HepG2 (cell line): ENCODE measurements at regions not wholly inside any gene's neighbourhood (a gene's known extent, or its start where the extent isn't known, plus 50 kb on each side); places are given as distances from the start of the nearest gene placed in this dataset.
A peak's percentile ranks its signal among the peaks of the same experiment; 100 is the strongest.

Experiments used
- ATAC-seq: fragments of 200-7000 bp; cut with Tn5 transposase; 3 replicates; pipeline ENCODE4 v1.9.1; 2020; ENCODE audit warnings: mild to moderate bottlenecking, moderate library complexity
- BruUV-seq: library from RNA; stranded (reverse); fragments of 400-500 nt; replicated peaks from 2 replicates; lab custom pipeline; 2021; lab: Mats Ljungman, UMichigan
- CTCF ChIA-PET: fragments of 300-600 bp; formaldehyde crosslinking; extraction: SDS; loops from one replicate; lab custom pipeline; 2021; ENCODE audit warnings: low total read pairs, inconsistent platforms, low intra/inter-chr PET ratio; lab: Yijun Ruan, JAX
- POLR2A ChIA-PET: fragments of 350-600 bp; sonication (Branson Sonifier 250); formaldehyde crosslinking; loops from one replicate; lab custom pipeline; 2020; ENCODE audit warnings: antibody characterized with exemption, inconsistent platforms; lab: Yijun Ruan, JAX
- DNase-seq: peaks from one replicate; pipeline ENCODE4 v3.0.0-alpha.2; 2015; ENCODE audit warnings: low spot score
- FAIRE-seq: peaks from 3 replicates; lab custom pipeline; 2011; peaks lifted over from hg19 to GRCh38; lab: Jason Lieb, UNC
- H2AFZ ChIP-seq: one replicate; pipeline ENCODE4 v1.6.1; 2011; ENCODE audit warnings: low read length, inconsistent platforms
- H3K27ac ChIP-seq: fragments of 300-600 bp; 3 replicates; pipeline ENCODE4 v1.8.0; 2011; ENCODE audit warnings: mixed run types, mild to moderate bottlenecking, mixed read lengths, low read length, inconsistent platforms; ENCODE audit not compliant: insufficient read depth; ENCODE audit errors: extremely low read length
- H3K27me3 ChIP-seq, 2 experiments: fragments of 200-600 bp in 1 of 2; 2 replicates in 1 of 2; 3 replicates in 1 of 2; pipeline versions ENCODE4 v1.6.0 to v1.8.0; 2011; ENCODE audit warnings: low read length in 2 of 2, mild to moderate bottlenecking in 2 of 2, moderate library complexity in 2 of 2, inconsistent platforms in 1 of 2; ENCODE audit not compliant: insufficient read depth in 2 of 2, control insufficient read depth in 1 of 2
- H3K36me3 ChIP-seq, 2 experiments: fragments of 200-600 bp in 1 of 2; replicated peaks in 1 of 2; 2 replicates in 1 of 2; 3 replicates in 1 of 2; pipeline versions ENCODE4 v1.5.1 to v1.8.0; 2011; ENCODE audit warnings: low read length in 2 of 2, inconsistent platforms in 1 of 2; ENCODE audit not compliant: insufficient read depth in 2 of 2, control insufficient read depth in 1 of 2
- H3K4me1 ChIP-seq: 2 replicates; pipeline ENCODE4 v1.5.1; 2012; ENCODE audit warnings: low read length, inconsistent platforms; ENCODE audit not compliant: insufficient read depth
- H3K4me2 ChIP-seq: 2 replicates; pipeline ENCODE4 v1.6.0; 2011; ENCODE audit warnings: low read depth, low read length, inconsistent platforms
- H3K4me3 ChIP-seq, 3 experiments: fragments of 200-600 bp in 1 of 3; sonication (generic), shearing (Covaris generic) in 1 of 3; replicated peaks in 1 of 3; 2 replicates each; pipeline ENCODE4 v1.5.1; 2011 to 2016; ENCODE audit warnings: low read length in 3 of 3, inconsistent platforms in 2 of 3, low read depth in 2 of 3, mild to moderate bottlenecking in 2 of 3, control low read depth in 1 of 3, mixed read lengths in 1 of 3; ENCODE audit not compliant: insufficient read depth in 1 of 3
- H3K79me2 ChIP-seq: one replicate; pipeline ENCODE4 v1.6.1; 2011; ENCODE audit warnings: low read length, inconsistent platforms; ENCODE audit not compliant: insufficient read depth
- H3K9ac ChIP-seq: 2 replicates; pipeline ENCODE4 v1.6.0; 2011; ENCODE audit warnings: mild to moderate bottlenecking, low read depth, low read length, inconsistent platforms; ENCODE audit not compliant: insufficient read depth
- H3K9me3 ChIP-seq: 2 replicates; pipeline ENCODE4 v1.5.1; 2012; ENCODE audit warnings: mild to moderate bottlenecking, low read length
- H4K20me1 ChIP-seq: 2 replicates; pipeline ENCODE4 v1.6.0; 2011; ENCODE audit warnings: inconsistent platforms, mild to moderate bottlenecking, low read length, moderate library complexity; ENCODE audit not compliant: insufficient read depth
- MAFF ChIP-seq: IDR thresholded peaks from 2 replicates; pipeline ENCODE4 v1.6.1; 2011; ENCODE audit warnings: low read depth, low read length, improper control_type of control experiment
- MAFK ChIP-seq, 2 experiments: IDR thresholded peaks in 1 of 2; conservative IDR thresholded peaks in 1 of 2; 2 replicates each; pipeline ENCODE4 v1.6.1; 2011; ENCODE audit warnings: improper control_type of control experiment in 2 of 2, low read length in 2 of 2
- PAF1 ChIP-seq: IDR thresholded peaks from 2 replicates; pipeline ENCODE4 v1.6.1; 2016; ENCODE audit warnings: missing genetic modification reagents, missing compliant biosample characterization
- SIX4 ChIP-seq: sonication (generic); formaldehyde crosslinking; IDR thresholded peaks from 2 replicates; pipeline ENCODE4 v1.4.0; 2020; ENCODE audit warnings: missing genetic modification reagents
- ZNF501 ChIP-seq: sonication (generic); formaldehyde crosslinking; IDR thresholded peaks from 2 replicates; pipeline ENCODE4 v1.5.1; 2020; ENCODE audit warnings: mild to moderate bottlenecking, moderate library complexity, missing genetic modification reagents
- ZNF503 ChIP-seq: sonication (generic); formaldehyde crosslinking; IDR thresholded peaks from 2 replicates; pipeline ENCODE4 v1.4.0; 2020; ENCODE audit warnings: missing genetic modification reagents
- ZNF7 ChIP-seq: IDR thresholded peaks from 2 replicates; pipeline ENCODE4 v1.6.1; 2016; ENCODE audit warnings: missing biosample characterization, missing genetic modification reagents
- WGBS: methylation state at CpG from one replicate; pipeline ENCODE4 v1.1.6; 2017; ENCODE audit warnings: low lambda C conversion rate; 5-methylcytosine and 5-hydroxymethylcytosine counted together
- in situ Hi-C: cut with HindIII; loops from 2 replicates; pipeline ENCODE4 v1.10.0; 2017; ENCODE audit warnings: low pct_unique_long_range_greater_than_20kb; ENCODE audit not compliant: extremely low pct_ligation_motif_present
- intact Hi-C: fragments of 100-400 bp; cut with micrococcal nuclease; formaldehyde crosslinking; loops from one replicate; pipeline ENCODE4 v1.10.0; 2022; ENCODE audit not compliant: unreplicated experiment
- TF ChIP-seq, protein P1 (sequence below): IDR thresholded peaks from 2 replicates; pipeline ENCODE4 v1.6.1; 2016; ENCODE audit warnings: mild to moderate bottlenecking
- TF ChIP-seq, protein P2 (sequence below): sonication (generic); formaldehyde crosslinking; IDR thresholded peaks from 2 replicates; pipeline ENCODE4 v1.4.0; 2020; ENCODE audit warnings: low read depth, mild to moderate bottlenecking, missing genetic modification reagents
- TF ChIP-seq, protein P3 (sequence below): sonication (generic); formaldehyde crosslinking; IDR thresholded peaks from 2 replicates; pipeline ENCODE4 v1.5.0; 2020; ENCODE audit warnings: mild to moderate bottlenecking, missing genetic modification reagents, moderate library complexity
- TF ChIP-seq, protein P4 (sequence below): sonication (generic); formaldehyde crosslinking; IDR thresholded peaks from 2 replicates; pipeline ENCODE4 v1.8.0; 2022; ENCODE audit warnings: missing genetic modification reagents, mild to moderate bottlenecking, inconsistent platforms, borderline replicate concordance

GRCh38 chr2:146754606-146755005, 1090.2 kb upstream of the ACVR2A start:
- H3K4me2 ChIP-seq, result no peak overlapping the region
- POLR2A ChIA-PET, result no interaction called here
- FAIRE-seq (no peak), ATAC-seq (no peak), DNase-seq (no peak)
- H3K4me3 ChIP-seq, result no peak overlapping the region
- CTCF ChIA-PET, result no interaction called here
- H3K9me3 ChIP-seq, result no peaks in the 10 kb centered on the region
- H3K27me3 ChIP-seq, result no peaks in the 10 kb centered on the region
- H3K9ac ChIP-seq, result no peak overlapping the region
- H2AFZ ChIP-seq, result no peak overlapping the region
- no peaks in the 10 kb centered on the region for H3K79me2 ChIP-seq
- TF ChIP-seq MAFK (conservative IDR thresholded peaks at IDR 0.05 in 1 of 2, IDR thresholded peaks at IDR 0.05 in 1 of 2; ENCODE audit: low read length in 2 of 2) (peak in 1 of 2 experiments; percentile 36; a peak in 2 of 4 replicates), MAFF (0 out of 2 replicates have a peak, but pooled peaks have one; percentile 5)
- TF ChIP-seq, protein P1, sequence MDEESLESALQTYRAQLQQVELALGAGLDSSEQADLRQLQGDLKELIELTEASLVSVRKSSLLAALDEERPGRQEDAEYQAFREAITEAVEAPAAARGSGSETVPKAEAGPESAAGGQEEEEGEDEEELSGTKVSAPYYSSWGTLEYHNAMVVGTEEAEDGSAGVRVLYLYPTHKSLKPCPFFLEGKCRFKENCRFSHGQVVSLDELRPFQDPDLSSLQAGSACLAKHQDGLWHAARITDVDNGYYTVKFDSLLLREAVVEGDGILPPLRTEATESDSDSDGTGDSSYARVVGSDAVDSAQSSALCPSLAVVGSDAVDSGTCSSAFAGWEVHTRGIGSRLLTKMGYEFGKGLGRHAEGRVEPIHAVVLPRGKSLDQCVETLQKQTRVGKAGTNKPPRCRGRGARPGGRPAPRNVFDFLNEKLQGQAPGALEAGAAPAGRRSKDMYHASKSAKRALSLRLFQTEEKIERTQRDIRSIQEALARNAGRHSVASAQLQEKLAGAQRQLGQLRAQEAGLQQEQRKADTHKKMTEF, result no peak
- H4K20me1 ChIP-seq, result no peaks in the 10 kb centered on the region
- no peaks in the 10 kb centered on the region for H3K4me1 ChIP-seq
- no peak overlapping the region for H3K27ac ChIP-seq
- WGBS, result 2% methylated on average over 4 of the region's 4 CpGs
- BruUV-seq, result no TSS peak
- intact Hi-C loops, result no loop called here
- in situ Hi-C loops, result no loop called here
- no peaks in the 10 kb centered on the region for H3K36me3 ChIP-seq

- no peaks in the 10 kb centered on the region for H3K27me3 ChIP-seq
- ChIA-PET POLR2A (no interaction called here), CTCF (no interaction called here)
- no peak overlapping the region for H3K27ac ChIP-seq
- no peak overlapping the region for H3K4me3 ChIP-seq
- H2AFZ ChIP-seq, result no peak overlapping the region
- 5% methylated on average over 3 of the region's 3 CpGs for WGBS
- BruUV-seq, result no TSS peak
- no peaks in the 10 kb centered on the region for H3K36me3 ChIP-seq
- in situ Hi-C loops (no loop called here), intact Hi-C loops (no loop called here)
- DNase-seq (no peak), FAIRE-seq (no peak), ATAC-seq (no peak)
- H4K20me1 ChIP-seq, result no peaks in the 10 kb centered on the region
- no peak overlapping the region for H3K4me2 ChIP-seq
- H3K4me1 ChIP-seq, result no peaks in the 10 kb centered on the region
- no peaks in the 10 kb centered on the region for H3K79me2 ChIP-seq
- no peaks in the 10 kb centered on the region for H3K9me3 ChIP-seq
- H3K9ac ChIP-seq, result no peak overlapping the region
- TF ChIP-seq ZNF503 (CRISPR knock-in tag) (no peak), PAF1 (CRISPR knock-in tag) (no peak), ZNF501 (CRISPR knock-in tag) (no peak), ZNF7 (no peak), SIX4 (no peak)
- TF ChIP-seq, protein P2, sequence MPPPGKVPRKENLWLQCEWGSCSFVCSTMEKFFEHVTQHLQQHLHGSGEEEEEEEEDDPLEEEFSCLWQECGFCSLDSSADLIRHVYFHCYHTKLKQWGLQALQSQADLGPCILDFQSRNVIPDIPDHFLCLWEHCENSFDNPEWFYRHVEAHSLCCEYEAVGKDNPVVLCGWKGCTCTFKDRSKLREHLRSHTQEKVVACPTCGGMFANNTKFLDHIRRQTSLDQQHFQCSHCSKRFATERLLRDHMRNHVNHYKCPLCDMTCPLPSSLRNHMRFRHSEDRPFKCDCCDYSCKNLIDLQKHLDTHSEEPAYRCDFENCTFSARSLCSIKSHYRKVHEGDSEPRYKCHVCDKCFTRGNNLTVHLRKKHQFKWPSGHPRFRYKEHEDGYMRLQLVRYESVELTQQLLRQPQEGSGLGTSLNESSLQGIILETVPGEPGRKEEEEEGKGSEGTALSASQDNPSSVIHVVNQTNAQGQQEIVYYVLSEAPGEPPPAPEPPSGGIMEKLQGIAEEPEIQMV (CRISPR knock-in tag), result no peak
- TF ChIP-seq, protein P3, sequence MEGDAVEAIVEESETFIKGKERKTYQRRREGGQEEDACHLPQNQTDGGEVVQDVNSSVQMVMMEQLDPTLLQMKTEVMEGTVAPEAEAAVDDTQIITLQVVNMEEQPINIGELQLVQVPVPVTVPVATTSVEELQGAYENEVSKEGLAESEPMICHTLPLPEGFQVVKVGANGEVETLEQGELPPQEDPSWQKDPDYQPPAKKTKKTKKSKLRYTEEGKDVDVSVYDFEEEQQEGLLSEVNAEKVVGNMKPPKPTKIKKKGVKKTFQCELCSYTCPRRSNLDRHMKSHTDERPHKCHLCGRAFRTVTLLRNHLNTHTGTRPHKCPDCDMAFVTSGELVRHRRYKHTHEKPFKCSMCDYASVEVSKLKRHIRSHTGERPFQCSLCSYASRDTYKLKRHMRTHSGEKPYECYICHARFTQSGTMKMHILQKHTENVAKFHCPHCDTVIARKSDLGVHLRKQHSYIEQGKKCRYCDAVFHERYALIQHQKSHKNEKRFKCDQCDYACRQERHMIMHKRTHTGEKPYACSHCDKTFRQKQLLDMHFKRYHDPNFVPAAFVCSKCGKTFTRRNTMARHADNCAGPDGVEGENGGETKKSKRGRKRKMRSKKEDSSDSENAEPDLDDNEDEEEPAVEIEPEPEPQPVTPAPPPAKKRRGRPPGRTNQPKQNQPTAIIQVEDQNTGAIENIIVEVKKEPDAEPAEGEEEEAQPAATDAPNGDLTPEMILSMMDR (CRISPR knock-in tag), result no peak
- TF ChIP-seq, protein P4, sequence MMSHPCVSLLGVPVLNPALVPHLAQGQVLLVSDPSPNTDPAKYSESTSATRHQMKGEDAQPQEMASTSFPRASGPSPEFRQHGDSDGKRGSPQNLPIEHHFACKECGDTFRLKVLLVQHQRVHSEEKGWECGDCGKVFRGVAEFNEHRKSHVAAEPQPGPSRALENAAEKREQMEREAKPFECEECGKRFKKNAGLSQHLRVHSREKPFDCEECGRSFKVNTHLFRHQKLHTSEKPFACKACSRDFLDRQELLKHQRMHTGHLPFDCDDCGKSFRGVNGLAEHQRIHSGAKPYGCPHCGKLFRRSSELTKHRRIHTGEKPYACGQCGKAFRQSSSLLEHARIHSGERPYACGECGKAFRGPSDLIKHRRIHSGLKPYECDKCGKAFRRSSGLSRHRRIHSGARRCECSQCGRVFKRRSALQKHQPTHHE (CRISPR knock-in tag), result no peak
Measured at GRCh38 chr2:146748046-146748445, 1096.8 kb upstream of the ACVR2A start.
